CD4-positive, alpha-beta T cell treated with Interleukin-6 for 4 hours (primary cell): ENCODE measurements at regions not wholly inside any gene's neighbourhood (a gene's known extent, or its start where the extent isn't known, plus 50 kb on each side); places are given as distances from the start of the nearest gene placed in this dataset.
"Not testable (repeated sequence)": the region's sequence is repeated elsewhere in the genome, so short reads cannot be mapped to it uniquely, and the experiment has no call there.

Source experiments
- DNase-seq: peaks from one replicate; pipeline ENCODE4 v3.0.0-alpha.2; 2020; ENCODE audit warnings: mixed read lengths

DNA sequence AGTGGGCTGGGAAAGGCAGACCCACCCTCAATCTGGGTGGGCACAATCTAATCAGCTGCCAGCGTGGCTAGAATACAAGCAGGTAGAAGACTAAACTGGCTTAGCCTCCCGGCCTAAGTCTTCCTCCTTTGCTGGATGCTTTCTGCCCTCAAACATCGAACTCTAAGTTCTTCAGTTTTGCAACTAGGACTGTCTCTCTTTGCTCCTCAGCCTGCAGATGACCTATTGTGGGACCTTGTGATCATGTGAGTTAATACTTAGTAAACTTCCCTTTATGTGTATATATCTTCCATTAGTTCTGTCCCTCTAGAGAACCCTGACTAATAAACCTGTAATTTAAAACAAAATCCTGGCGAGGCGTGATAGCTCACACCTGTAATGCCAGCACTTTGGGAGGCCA, 51.8 kb upstream of the SLC39A8 start:
- not testable (repeated sequence) for DNase-seq

DNA sequence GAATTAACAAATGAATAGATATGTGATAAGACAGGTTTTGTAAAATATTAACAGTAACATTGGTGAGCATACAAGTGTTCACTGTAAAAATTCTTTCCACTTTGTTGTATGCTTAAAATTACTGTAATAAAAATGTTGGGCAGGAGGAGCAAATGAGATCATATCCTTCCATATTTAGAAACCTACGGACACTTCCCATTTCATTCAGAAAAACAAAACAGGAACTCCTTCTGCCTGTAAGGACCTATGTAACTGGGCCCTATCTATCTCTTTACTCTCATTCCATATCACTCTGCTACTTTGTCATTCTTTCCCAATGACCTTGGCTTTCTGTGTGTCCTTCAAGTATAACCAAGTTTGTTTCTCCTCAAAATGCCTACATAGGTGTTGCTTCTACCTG, 53.7 kb upstream of the SLC39A8 start:
- no peak for DNase-seq

DNA sequence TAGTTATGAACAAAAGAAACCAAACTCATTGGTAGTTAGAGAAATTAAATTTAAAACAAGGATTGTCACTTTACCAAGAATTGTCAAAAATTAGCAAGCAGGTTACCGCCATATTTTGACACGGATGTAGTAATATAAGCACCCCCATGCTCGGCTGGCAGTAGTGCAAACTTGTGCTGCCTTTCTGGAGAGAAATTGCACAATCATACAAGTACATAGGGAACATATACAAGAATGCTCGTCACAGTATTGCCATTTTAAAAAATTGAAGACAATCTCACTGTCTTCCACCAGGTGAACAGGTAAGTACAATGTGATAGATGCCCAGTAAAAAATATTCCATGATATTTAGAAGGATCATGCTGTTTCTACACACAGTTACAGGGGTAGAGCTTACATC, 55.6 kb upstream of the SLC39A8 start:
- no peak for DNase-seq

GRCh38 chr4:102402223-102402622, 56.9 kb upstream of the SLC39A8 start:
- no peak for DNase-seq

DNA sequence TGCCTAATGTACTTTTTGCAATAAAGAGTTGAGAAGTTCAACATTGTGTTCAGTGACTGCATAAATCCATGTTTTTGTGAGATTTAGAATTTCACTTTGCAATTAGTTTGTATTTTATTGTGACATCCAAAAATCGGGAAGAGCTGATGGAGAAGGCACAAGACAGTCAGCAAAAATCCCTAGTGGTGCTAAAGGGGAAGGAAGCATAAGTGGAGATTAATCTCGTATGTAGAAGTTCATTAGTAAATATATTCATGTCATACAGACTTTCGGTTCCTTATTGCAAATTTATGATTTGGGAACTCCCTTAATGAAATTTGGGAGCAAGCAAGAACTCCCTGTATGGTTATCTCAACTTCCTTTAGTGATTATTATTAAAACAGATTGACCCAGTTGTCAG, 57.8 kb upstream of the SLC39A8 start:
- DNase-seq, result no peak

DNA sequence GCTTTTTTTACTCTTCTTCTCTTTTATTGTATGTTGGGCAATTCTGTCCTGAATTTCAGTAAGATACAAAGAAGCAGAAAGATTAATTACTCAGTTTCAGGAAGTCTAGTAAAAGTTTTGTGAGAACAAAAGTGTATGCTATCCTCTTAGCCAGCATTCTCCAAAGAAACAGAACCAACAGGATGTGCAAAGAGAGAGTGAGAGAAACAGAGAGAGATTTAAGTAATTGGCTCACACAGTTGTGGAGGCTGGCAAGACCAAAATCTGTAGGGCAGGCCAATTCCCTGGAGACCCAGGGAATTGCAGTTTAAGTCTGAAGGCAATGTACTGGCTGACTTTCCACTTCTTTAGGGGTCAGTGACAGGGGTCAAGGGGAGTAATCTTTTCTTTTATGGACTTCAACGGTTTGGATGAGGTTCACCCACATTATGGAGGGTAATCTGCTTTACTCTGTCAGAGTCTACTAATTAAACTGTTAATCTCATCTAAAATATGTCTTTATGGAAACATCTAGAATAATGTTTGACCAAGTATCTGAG, 59.2 kb upstream of the SLC39A8 start:
- no peak for DNase-seq

DNA sequence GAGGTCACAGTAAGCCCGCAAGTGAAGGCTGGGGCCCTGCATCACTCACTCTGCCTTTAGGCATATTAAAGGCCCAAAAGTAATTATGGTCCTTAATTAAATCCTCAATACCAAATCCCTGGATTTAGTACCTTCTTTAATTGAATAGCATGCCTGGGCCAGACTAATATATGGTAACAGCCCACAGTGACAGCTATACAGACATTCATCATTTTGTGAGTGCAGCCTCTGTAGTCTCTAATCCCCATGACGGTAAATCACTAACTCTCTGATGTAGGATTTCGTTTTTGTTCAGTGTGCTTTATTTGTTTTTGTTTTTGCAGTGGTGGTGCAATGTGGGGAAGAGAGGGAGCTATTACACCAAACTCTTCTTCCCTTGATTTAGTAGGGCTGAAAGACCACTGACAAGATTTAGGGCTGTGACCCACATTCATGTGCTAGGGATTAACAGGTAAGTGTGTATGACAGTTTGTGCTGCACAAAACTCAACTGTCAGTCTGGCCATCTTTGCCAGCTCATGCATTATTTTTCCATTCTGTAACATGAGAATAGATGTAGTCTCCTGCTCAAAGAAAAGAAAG, 60.6 kb upstream of the SLC39A8 start:
- no peak for DNase-seq

DNA sequence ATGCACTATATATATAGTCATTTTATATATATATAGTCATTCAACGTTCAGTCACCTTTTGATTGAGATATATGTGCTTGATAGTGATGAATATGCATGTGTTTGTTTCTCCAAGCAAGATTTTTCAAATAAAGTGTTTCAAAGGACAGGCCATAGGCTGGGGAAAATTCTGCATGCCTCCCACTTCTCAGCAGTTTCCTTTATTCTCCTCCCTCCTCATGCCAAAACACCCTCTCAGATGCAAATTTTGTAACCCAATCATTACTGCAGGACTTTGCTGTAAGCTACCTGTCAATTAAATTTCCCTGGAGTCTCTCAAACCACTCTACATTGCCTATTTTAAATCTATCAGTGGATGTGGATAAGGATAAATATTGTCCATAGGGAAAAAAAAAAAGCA, 65.6 kb upstream of the SLC39A8 start:
- not testable (repeated sequence) for DNase-seq

DNA sequence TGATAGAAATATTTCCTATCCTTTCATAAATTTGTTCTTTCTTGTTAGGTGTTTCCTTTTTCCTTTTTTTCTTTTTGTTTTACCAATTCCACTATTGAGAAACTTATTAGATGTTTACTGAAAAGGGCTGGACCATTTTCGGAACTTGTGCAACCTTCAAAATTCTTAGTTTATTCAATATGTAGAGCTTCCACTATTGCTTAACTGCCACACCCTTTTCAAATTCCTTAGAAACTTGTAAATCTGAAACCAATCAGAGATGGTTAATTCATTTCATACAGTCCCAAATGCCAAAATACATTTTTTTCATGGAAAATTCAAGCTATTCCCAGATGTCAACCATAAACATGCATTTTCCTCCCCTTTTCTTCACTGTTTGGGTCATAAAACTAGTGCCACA, 66.1 kb upstream of the SLC39A8 start:
- DNase-seq, result no peak

- DNase-seq, result no peak
Observed at GRCh38 chr4:102416765-102417164, 71.5 kb upstream of the SLC39A8 start.

GRCh38 chr4:102420563-102421398, 75.5 kb upstream of the SLC39A8 start:
- DNase-seq, result no peak

DNA sequence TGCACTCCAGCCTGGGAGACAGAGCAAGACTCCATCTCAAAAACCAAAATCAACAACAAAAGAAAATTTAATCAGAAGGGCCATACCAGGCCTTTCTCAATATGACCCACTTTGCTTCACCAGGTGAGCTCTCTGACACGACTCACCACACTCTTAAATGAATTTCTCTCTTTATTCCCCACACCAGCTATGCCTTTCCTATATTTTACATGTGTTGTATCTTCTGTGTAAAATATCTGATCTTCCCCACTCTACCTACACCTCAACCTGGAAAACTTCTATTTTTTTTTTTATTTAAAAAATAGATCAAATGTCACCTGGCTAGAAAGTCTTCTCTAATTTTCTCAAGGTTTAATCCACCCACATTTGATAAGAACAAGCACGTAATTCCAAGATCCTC, 77.6 kb upstream of the SLC39A8 start:
- no peak for DNase-seq

DNA sequence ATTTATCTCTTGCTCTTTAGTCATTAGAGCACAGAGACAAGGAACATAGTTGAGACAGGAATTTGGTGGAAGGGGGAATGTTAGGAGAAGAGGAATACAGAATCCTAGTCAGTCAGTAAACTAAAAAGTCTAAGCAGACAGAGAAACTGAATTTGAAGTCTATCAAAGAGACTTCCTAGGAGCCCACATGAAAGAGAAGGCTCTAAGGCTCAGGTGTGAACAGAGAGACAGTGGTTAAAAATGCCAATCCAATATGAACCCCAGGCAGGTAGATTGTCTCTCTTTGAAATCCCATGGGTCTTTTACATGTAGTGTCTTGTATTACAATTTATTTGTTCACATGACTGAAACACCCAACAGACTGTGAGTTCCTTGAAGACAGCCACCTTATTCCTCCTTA, 77.8 kb upstream of the NFKB1 start:
- no peak for DNase-seq

DNA sequence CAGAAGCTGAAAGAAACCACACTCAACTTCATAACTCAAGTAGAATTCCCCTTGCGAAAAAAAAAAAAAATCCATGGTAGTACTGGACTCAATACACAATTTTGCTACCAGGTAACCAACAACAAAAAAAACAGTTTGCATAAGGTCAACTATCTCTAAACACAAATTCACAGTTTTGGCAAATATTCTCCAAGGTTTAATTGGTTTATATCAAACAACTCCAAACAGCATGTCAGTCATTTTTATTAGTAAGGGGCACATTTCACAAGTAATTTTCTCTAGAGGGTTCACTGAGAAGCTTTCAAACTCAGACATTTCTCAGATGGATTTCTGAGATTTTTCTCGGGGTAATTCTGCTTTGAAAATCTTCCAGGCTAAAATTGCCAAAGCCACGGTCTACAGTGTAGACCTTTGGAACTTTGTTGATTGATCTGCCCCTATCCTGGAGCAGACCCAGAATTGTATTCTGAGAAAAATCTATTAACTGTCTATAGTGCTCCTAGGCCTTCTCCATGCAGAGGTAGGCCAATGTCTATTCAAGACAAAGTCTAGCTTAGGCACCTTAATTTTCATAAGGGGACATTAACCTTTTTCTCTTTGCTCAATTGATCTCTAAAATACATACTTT, 73.7 kb upstream of the NFKB1 start:
- DNase-seq, result no peak

GRCh38 chr4:102428122-102428521, 73.0 kb upstream of the NFKB1 start:
- DNase-seq, result no peak

DNA sequence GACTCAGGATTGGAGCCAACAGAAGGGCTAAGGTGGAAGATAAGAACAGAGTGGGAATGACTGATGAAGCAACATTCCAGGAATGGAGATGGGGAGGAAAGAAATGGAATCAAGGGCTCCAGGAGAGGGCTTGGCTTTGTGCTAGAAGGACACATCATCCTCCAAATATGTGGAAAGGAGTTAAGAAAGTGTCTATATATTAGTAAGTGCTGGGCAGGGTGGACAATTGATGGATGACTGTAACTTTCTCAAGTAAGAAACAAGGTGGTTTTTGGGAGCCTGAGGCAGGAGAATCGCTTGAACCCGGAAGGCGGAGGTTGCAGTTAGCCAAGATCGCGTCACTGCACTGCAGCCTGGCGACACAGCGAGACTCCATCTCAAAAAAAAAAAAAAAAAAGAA, 71.6 kb upstream of the NFKB1 start:
- no peak for DNase-seq

- no peak for DNase-seq
Observed at GRCh38 chr4:102430461-102430910, 70.7 kb upstream of the NFKB1 start.

DNA sequence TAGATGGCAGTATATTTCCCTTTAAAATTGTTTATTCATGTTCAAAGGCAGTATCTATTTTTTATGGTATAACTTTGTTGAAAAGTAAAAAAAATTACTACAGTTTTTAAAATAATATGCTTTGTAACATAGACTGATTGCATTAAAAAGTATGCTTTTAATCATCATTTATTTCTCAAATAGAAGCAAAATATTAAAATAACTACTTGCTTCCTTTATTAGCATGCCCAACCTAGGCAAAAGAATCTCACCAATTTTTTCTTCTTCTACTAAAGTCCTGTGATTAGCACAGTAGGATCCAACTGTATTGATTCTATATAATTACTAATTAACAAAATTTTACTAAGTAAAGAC, 69.6 kb upstream of the NFKB1 start:
- no peak for DNase-seq

- DNase-seq, result no peak
Observed at GRCh38 chr4:102437111-102437510, 64.0 kb upstream of the NFKB1 start.

DNA sequence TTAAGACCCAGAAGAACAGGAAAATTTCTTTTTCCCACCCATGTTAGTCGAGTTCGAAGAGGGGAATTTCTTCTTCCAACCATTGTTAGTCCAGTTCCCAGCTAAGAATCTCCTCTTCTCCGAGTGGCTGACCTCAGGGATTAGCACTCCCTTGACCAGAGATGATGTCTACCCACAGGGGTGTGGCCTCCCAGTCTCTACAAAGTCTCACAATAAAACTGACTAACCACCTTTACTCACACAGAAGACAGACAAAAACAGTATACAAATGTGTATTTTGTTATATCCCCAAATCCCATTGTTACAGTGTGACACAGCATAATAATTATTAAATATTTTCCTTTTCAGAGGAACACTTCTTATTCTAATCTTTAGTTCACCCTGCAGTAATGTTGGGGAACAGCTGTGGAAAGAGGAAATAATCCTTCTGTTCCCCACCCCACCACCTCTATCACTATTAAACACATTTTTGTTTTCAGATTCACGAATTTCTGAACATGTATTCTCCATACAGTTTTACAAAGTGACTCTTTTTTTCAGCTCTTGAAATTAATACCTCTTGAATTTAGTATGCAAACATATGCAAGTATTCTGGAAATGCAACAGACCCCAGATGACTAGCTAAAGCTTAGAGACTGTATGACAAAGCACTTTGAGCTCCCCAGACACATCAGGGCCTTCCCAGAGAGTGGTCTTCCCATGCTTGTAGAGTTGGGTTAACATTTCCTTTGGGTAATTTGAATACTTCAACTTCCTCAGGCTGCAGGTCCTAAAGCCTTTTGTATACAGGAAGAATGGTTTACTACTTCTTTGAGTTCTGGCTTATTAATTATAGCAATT, 62.5 kb upstream of the NFKB1 start:
- no peak for DNase-seq

DNA sequence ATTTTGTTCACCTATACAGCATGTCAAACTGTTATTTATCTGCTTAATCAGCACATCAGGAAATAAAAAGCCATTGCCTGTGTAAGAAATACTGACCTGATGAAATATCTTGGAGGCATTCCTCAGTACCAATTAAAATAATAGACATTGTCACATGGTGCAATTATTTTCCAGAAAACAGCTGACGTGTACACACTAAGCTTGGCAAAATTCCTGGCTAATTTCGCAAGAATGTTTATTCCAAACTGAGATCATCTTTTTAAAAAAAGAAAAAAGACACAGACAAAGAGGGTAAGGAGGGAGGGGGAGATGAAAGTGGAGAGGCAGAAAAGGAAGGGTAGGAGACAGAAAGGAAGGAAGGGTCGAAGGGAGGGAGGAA, 61.9 kb upstream of the NFKB1 start:
- DNase-seq, result no peak

- DNase-seq, result no peak
Observed at GRCh38 chr4:102439812-102440211, 61.3 kb upstream of the NFKB1 start.

- DNase-seq, result no peak
Observed at GRCh38 chr4:102440498-102440897, 60.7 kb upstream of the NFKB1 start.
